Fibroblast of pulmonary artery (primary cell): ENCODE measurements at regions not wholly inside any gene's neighbourhood (a gene's known extent, or its start where the extent isn't known, plus 50 kb on each side); places are given as distances from the start of the nearest gene placed in this dataset.

Experiments used
- DNase-seq: peaks from one replicate; pipeline ENCODE4 v3.0.0-alpha.2; 2010; ENCODE audit warnings: low read depth
- H3K4me3 ChIP-seq: replicated peaks from 2 replicates; pipeline ENCODE4 v1.5.1; 2011; ENCODE audit warnings: low read depth, mild to moderate bottlenecking, control low read depth, low read length, moderate library complexity
- CTCF ChIP-seq: IDR thresholded peaks from 2 replicates; pipeline ENCODE4 v1.5.1; 2011; ENCODE audit warnings: mild to moderate bottlenecking, control low read depth, low read length, inconsistent platforms; ENCODE audit errors: missing control alignments

- H3K4me3 ChIP-seq, result no peak overlapping the region
- no peak for TF ChIP-seq CTCF
- no peak for DNase-seq
These were observed 64.6 kb upstream of the LRP8 start for GRCh38 chr1:53392460-53392859.

- peak; percentile 69 for TF ChIP-seq CTCF
- H3K4me3 ChIP-seq, result no peak overlapping the region
- DNase-seq, result peak; percentile 69
These were observed 65.5 kb upstream of the LRP8 start for GRCh38 chr1:53393325-53393792.

- no peak for DNase-seq
- no peak for TF ChIP-seq CTCF
- no peak overlapping the region for H3K4me3 ChIP-seq
These were observed 64.9 kb upstream of the DMRTB1 start for GRCh38 chr1:53394306-53394705.

- TF ChIP-seq CTCF, result no peak
- no peak overlapping the region for H3K4me3 ChIP-seq
- DNase-seq, result no peak
These were observed 63.5 kb upstream of the DMRTB1 start for GRCh38 chr1:53395671-53396215.

- no peak overlapping the region for H3K4me3 ChIP-seq
- no peak for DNase-seq
- TF ChIP-seq CTCF, result no peak
These were observed 62.5 kb upstream of the DMRTB1 start for GRCh38 chr1:53396573-53397268.

GRCh38 chr1:53398091-53398490 is 61.1 kb upstream of the DMRTB1 start:
- peak; percentile 9 for DNase-seq
- TF ChIP-seq CTCF, result no peak
- H3K4me3 ChIP-seq, result no peak overlapping the region
